ENCODE measurements at regions not wholly inside any gene's neighbourhood (a gene's known extent, or its start where the extent isn't known, plus 50 kb on each side); places are given as distances from the start of the nearest gene placed in this dataset.

GRCh38 chr20:58011947-58012610 lies 216.4 kb downstream of the ANKRD60 start:
- no peak overlapping the region for H3K27ac Mint-ChIP-seq
- DNase-seq = no peak
- peaks cover 14% of the 10 kb centered on the region for H3K4me1 Mint-ChIP-seq (ENCODE audit: low read depth)
- H3K4me3 Mint-ChIP-seq = no peak overlapping the region
- no peaks in the 10 kb centered on the region for H3K9me3 Mint-ChIP-seq
- no peaks in the 10 kb centered on the region for H3K36me3 Mint-ChIP-seq (ENCODE audit: low read depth)
- H3K27me3 Mint-ChIP-seq = peaks cover 40% of the 10 kb centered on the region

GRCh38 chr20:58011106-58011946 lies 217.1 kb downstream of the ANKRD60 start:
- Mint-ChIP-seq H3K9me3 (no peaks in the 10 kb centered on the region), H3K27me3 (peaks cover 35% of the 10 kb centered on the region), H3K4me3 (no peak overlapping the region), H3K36me3 (ENCODE audit: low read depth) (no peaks in the 10 kb centered on the region), H3K27ac (no peak overlapping the region), H3K4me1 (ENCODE audit: low read depth) (peaks cover 14% of the 10 kb centered on the region)
- DNase-seq = no peak

DNA sequence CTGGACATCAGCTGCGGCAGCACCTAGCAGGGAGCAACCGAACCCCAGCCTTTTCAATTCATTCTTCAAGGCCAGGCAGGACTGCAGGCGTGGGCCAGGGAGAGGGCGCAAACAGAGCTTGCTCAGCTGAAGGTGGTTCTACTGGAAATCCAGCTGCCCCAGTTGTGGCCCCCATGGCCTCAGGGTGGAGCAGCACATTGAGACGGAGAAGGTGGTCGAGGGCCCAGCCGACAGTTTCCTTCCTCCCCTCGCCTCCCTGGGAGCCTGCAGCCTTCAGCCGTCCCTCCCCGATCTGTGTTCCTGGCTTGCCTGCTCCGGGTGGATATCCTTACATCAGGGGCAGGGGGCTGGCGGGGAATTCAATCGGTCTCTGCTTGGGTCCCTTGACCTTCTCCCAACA lies 217.8 kb downstream of the ANKRD60 start:
- H3K27ac Mint-ChIP-seq = no peak overlapping the region
- H3K9me3 Mint-ChIP-seq = no peaks in the 10 kb centered on the region
- DNase-seq = no peak
- no peaks in the 10 kb centered on the region for H3K36me3 Mint-ChIP-seq (ENCODE audit: low read depth)
- peaks cover 13% of the 10 kb centered on the region for H3K4me1 Mint-ChIP-seq (ENCODE audit: low read depth)
- peaks cover 35% of the 10 kb centered on the region for H3K27me3 Mint-ChIP-seq
- H3K4me3 Mint-ChIP-seq = no peak overlapping the region

- DNase-seq = no peak
- Mint-ChIP-seq H3K4me3 (no peak overlapping the region), H3K36me3 (ENCODE audit: low read depth) (no peaks in the 10 kb centered on the region), H3K27me3 (peaks cover 35% of the 10 kb centered on the region), H3K27ac (no peak overlapping the region), H3K9me3 (no peaks in the 10 kb centered on the region), H3K4me1 (ENCODE audit: low read depth) (peaks cover 11% of the 10 kb centered on the region)
These were observed 218.3 kb downstream of the ANKRD60 start for GRCh38 chr20:58010186-58010585.

DNA sequence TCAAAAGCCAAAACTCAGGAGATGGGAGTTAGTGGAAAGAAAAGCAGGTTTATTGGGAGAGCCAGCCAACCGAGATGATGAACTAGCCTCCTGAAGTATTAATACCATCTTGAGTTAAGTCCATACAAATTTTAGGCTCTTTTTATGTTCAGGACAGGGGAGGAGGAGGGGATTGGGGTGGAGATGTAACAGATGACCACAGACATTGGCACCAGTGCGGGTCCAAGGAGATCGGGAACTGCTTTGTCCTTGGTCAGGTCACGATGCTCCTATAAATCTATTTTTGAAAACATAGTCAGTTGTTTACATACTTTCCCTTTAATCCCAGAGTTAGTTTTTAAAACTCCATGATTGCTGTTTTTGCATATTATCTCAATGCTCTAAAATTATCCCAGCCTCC lies 219.6 kb downstream of the ANKRD60 start:
- DNase-seq = no peak

DNA sequence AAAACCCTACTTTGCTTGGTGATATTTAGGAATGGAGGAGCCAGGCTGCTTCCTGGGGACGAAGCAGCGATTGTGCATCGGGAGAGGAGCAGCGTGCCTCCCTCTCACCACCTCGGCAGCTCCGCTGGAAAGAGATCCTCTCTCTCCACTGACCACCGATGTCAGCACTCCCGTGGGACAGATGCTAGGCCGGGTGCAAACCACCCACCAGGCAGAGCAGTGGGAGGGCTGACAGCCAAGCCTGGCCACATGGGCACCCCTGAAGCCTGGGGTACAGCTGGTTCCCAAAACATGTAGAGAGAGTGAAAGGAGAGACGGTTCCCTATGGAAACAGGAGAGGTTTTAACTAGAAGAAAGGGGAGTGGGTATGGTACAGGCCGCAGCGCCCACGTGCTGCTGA lies 220.0 kb downstream of the ANKRD60 start:
- H3K27me3 Mint-ChIP-seq = peaks cover 32% of the 10 kb centered on the region
- no peaks in the 10 kb centered on the region for H3K9me3 Mint-ChIP-seq
- H3K27ac Mint-ChIP-seq = no peak overlapping the region
- H3K4me1 Mint-ChIP-seq (ENCODE audit: low read depth) = no peaks in the 10 kb centered on the region
- no peak for DNase-seq
- H3K4me3 Mint-ChIP-seq = no peak overlapping the region
- H3K36me3 Mint-ChIP-seq (ENCODE audit: low read depth) = no peaks in the 10 kb centered on the region

More for the DNA sequence above, 219.6 kb downstream of the ANKRD60 start:
- H3K36me3 Mint-ChIP-seq (ENCODE audit: low read depth) = no peaks in the 10 kb centered on the region
- no peaks in the 10 kb centered on the region for H3K9me3 Mint-ChIP-seq
- no peaks in the 10 kb centered on the region for H3K4me1 Mint-ChIP-seq (ENCODE audit: low read depth)
- H3K27me3 Mint-ChIP-seq = peaks cover 35% of the 10 kb centered on the region
- no peak overlapping the region for H3K4me3 Mint-ChIP-seq
- H3K27ac Mint-ChIP-seq = no peak overlapping the region

DNA sequence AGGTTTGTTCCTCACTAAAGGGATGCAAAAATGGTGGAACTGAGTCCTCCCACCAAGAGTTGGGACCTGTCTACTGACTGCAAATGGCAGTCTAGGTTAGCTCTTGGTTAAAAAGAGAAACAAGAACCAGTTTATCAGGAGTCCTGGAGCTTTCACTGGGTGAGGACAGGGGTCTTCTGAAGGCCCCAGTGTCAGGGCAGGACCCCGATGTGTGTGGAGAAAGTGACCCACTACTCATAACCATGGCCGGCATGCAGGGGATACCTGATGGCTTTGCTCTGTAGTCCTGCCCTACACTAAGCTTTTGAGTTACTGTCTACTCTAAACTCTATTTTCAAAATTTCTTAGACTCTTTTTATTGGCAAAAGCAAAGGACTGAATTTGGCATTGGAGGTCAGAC lies 220.5 kb downstream of the ANKRD60 start:
- H3K27me3 Mint-ChIP-seq = peaks cover 30% of the 10 kb centered on the region

DNA sequence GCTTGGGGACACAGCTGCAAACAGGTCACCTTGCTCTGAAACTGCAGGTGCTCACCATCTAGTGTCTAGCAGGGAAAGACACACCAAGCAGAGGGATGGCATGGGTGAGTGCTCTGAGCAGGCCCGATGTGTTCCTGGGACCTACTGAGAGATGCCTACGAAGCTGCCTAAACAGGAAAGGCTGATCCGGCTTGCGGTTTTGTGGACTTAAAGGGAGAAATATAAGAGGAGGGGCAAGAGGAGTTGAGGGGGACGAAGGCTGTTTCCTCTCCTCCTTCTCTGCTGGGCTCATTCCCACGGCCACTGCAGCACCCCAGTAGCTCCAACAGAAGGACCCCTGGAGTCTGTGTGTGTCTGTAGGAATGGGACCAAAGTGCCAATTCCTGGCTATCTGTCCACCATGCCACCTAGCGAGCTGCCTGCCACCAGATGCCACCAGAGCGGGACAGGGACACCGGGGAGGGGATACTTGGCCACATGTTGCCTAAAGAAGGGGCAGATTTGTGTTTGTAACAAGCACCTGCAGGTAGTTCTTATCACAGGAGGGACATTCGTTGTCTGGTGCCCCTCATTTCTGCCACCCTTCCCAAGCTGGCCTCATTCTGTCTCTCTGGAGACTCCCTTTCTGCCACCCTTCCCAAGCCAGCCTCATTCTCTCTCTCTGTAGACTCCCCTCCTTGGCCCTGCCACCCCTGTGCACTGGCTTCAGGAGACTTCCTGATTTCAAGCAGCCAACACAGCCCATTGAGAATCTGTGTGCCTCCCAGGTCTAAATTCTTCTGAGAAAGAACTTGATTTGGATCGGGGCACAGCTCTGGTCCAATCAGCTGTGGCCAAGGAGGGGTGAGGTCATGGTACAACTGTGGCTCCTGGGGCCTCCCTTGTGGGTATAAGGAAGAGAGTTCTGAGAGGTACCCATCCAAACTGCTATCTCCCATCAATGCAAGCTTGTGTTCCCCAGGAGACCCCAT lies 221.8 kb downstream of the ANKRD60 start:
- Mint-ChIP-seq H3K27ac (no peak overlapping the region), H3K36me3 (ENCODE audit: low read depth) (no peaks in the 10 kb centered on the region), H3K27me3 (peaks cover 24% of the 10 kb centered on the region), H3K9me3 (no peaks in the 10 kb centered on the region), H3K4me1 (ENCODE audit: low read depth) (no peaks in the 10 kb centered on the region), H3K4me3 (no peak overlapping the region)
- no peak for DNase-seq

More for the DNA sequence above, 220.5 kb downstream of the ANKRD60 start:
- Mint-ChIP-seq H3K36me3 (ENCODE audit: low read depth) (no peaks in the 10 kb centered on the region), H3K9me3 (no peaks in the 10 kb centered on the region), H3K27ac (no peak overlapping the region), H3K4me1 (ENCODE audit: low read depth) (no peaks in the 10 kb centered on the region), H3K4me3 (no peak overlapping the region)
- DNase-seq = no peak

- Mint-ChIP-seq H3K36me3 (ENCODE audit: low read depth) (no peaks in the 10 kb centered on the region), H3K4me1 (ENCODE audit: low read depth) (no peaks in the 10 kb centered on the region), H3K9me3 (no peaks in the 10 kb centered on the region), H3K4me3 (no peak overlapping the region), H3K27me3 (peaks cover 32% of the 10 kb centered on the region), H3K27ac (no peak overlapping the region)
- DNase-seq = no peak
These were observed 222.7 kb downstream of the ANKRD60 start for GRCh38 chr20:58005581-58006345.

- Mint-ChIP-seq H3K4me3 (no peak overlapping the region), H3K27me3 (peaks cover 38% of the 10 kb centered on the region), H3K9me3 (no peaks in the 10 kb centered on the region), H3K27ac (no peak overlapping the region), H3K36me3 (ENCODE audit: low read depth) (no peaks in the 10 kb centered on the region), H3K4me1 (ENCODE audit: low read depth) (no peaks in the 10 kb centered on the region)
- no peak for DNase-seq
These were observed 223.6 kb downstream of the ANKRD60 start for GRCh38 chr20:58004900-58005299.

- Mint-ChIP-seq H3K9me3 (no peaks in the 10 kb centered on the region), H3K27me3 (peaks cover 37% of the 10 kb centered on the region), H3K4me3 (no peak overlapping the region), H3K36me3 (ENCODE audit: low read depth) (no peaks in the 10 kb centered on the region), H3K4me1 (ENCODE audit: low read depth) (peaks cover 4% of the 10 kb centered on the region), H3K27ac (no peak overlapping the region)
- DNase-seq = no peak
These were observed 224.3 kb downstream of the ANKRD60 start for GRCh38 chr20:58004146-58004545.

- Mint-ChIP-seq H3K4me1 (ENCODE audit: low read depth) (peaks cover 5% of the 10 kb centered on the region), H3K36me3 (ENCODE audit: low read depth) (no peaks in the 10 kb centered on the region), H3K27ac (no peak overlapping the region), H3K27me3 (peaks cover 38% of the 10 kb centered on the region), H3K4me3 (no peak overlapping the region), H3K9me3 (no peaks in the 10 kb centered on the region)
- no peak for DNase-seq
These were observed 224.9 kb downstream of the ANKRD60 start for GRCh38 chr20:58003525-58003924.

DNA sequence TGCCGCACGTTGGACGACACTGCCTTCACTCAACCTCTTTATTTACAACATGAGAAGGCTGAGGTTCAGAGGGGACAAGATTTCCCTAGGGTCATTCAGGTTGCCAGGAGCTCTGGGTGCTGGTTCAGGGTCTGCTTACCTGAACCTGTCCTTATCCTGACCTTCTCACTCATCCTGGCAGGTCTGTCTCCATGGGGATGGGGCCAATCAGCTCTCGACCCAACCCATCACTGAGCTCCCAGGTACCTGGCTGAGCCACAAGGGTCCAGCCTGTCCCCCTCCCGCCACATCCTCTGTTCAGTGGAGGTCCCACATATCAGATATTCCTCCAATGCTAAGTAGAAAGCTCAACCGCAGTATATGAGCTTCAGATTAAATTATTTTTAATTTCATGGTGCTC lies 225.6 kb downstream of the ANKRD60 start:
- Mint-ChIP-seq H3K27ac (no peak overlapping the region), H3K4me3 (no peak overlapping the region), H3K27me3 (peaks cover 40% of the 10 kb centered on the region), H3K9me3 (no peaks in the 10 kb centered on the region), H3K36me3 (ENCODE audit: low read depth) (no peaks in the 10 kb centered on the region), H3K4me1 (ENCODE audit: low read depth) (peaks cover 5% of the 10 kb centered on the region)
- no peak for DNase-seq

DNA sequence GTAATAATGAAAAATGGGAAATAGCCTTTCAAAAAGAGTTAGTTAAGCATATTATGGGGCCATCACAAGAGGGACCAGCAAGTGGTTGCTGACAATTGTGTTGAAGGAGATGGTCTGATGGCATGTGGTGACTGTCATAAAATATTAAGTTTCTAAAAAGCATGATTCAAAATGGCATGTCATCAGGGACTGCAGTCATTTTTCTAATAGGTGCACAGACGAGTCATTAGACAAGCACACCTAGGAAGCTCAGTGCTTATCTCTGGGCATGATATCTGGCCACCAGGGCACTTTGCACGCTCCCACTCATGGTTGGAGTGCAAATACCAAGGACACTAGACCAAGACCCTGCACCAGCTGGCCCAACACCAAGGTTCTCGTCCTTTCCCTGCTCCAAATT lies 226.5 kb downstream of the ANKRD60 start:
- DNase-seq = no peak
- no peaks in the 10 kb centered on the region for H3K36me3 Mint-ChIP-seq (ENCODE audit: low read depth)
- H3K9me3 Mint-ChIP-seq = peaks cover 2% of the 10 kb centered on the region
- H3K27ac Mint-ChIP-seq = no peak overlapping the region
- peaks cover 6% of the 10 kb centered on the region for H3K4me1 Mint-ChIP-seq (ENCODE audit: low read depth)
- H3K4me3 Mint-ChIP-seq = no peak overlapping the region
- H3K27me3 Mint-ChIP-seq = peaks cover 50% of the 10 kb centered on the region

Data from activated T-cell treated with anti-CD3 and anti-CD28 coated beads, Interleukin-2, amount 50 U/mL, for 24 hours (primary cell).